ENCODE measurements at regions not wholly inside any gene's neighbourhood (a gene's known extent, or its start where the extent isn't known, plus 50 kb on each side); places are given as distances from the start of the nearest gene placed in this dataset.

- H3K36me3 ChIP-seq (ENCODE audit: low read depth) = no peaks in the 10 kb centered on the region
- no peak overlapping the region for H3K4me2 ChIP-seq
- H3K79me2 ChIP-seq (ENCODE audit: low read depth) = no peaks in the 10 kb centered on the region
- no peaks in the 10 kb centered on the region for H3F3A ChIP-seq (ENCODE audit: insufficient read depth, low read depth)
- H3K27me3 ChIP-seq (ENCODE audit: insufficient read depth, low read depth) = no peaks in the 10 kb centered on the region
- H3K4me1 ChIP-seq (replicated peaks; ENCODE audit: insufficient read depth) = no peaks in the 10 kb centered on the region
- no peak overlapping the region for H3K4me3 ChIP-seq
- ChIA-PET POLR2A (ENCODE audit: unreplicated experiment) (no interaction called here), CTCF (no interaction called here)
- no peaks in the 10 kb centered on the region for H3K9me2 ChIP-seq (ENCODE audit: insufficient read depth)
- H3K9me3 ChIP-seq (ENCODE audit: insufficient read depth, low read depth) = no peaks in the 10 kb centered on the region
- no peak for TF ChIP-seq EZH2 (IDR thresholded peaks at IDR 0.05; ENCODE audit: low read depth)
- no peak for TF ChIP-seq CTCF (conservative IDR thresholded peaks at IDR 0.05)
- H4K20me1 ChIP-seq (ENCODE audit: insufficient read depth) = no peaks in the 10 kb centered on the region
- no peak for DNase-seq
- BruUV-seq (replicated peaks) = no TSS peak
- no peak overlapping the region for H2AFZ ChIP-seq
- intact Hi-C loops (cut with micrococcal nuclease; ENCODE audit: unreplicated experiment) = no loop called here
- no peak overlapping the region for H3K27ac ChIP-seq
Observed at GRCh38 chr5:23027331-23027730, 174.2 kb upstream of the CDH12 start.

- intact Hi-C loops (cut with micrococcal nuclease; ENCODE audit: unreplicated experiment) = no loop called here
- no peaks in the 10 kb centered on the region for H3K9me2 ChIP-seq (ENCODE audit: insufficient read depth)
- no peaks in the 10 kb centered on the region for H3K27me3 ChIP-seq (ENCODE audit: insufficient read depth, low read depth)
- H3K4me2 ChIP-seq = no peak overlapping the region
- no peak overlapping the region for H3K27ac ChIP-seq
- CTCF ChIA-PET = no interaction called here
- no peak for DNase-seq
- no peaks in the 10 kb centered on the region for H3K79me2 ChIP-seq (ENCODE audit: low read depth)
- H2AFZ ChIP-seq = no peak overlapping the region
- POLR2A ChIA-PET (ENCODE audit: unreplicated experiment) = no interaction called here
- no peaks in the 10 kb centered on the region for H4K20me1 ChIP-seq (ENCODE audit: insufficient read depth)
- no peaks in the 10 kb centered on the region for H3K4me1 ChIP-seq (replicated peaks; ENCODE audit: insufficient read depth)
- BruUV-seq (replicated peaks) = no TSS peak
- H3K36me3 ChIP-seq (ENCODE audit: low read depth) = no peaks in the 10 kb centered on the region
- H3K9me3 ChIP-seq (ENCODE audit: insufficient read depth, low read depth) = no peaks in the 10 kb centered on the region
- no peaks in the 10 kb centered on the region for H3F3A ChIP-seq (ENCODE audit: insufficient read depth, low read depth)
- TF ChIP-seq CTCF (conservative IDR thresholded peaks at IDR 0.05) (no peak), EZH2 (IDR thresholded peaks at IDR 0.05; ENCODE audit: low read depth) (no peak)
- no peak overlapping the region for H3K4me3 ChIP-seq
Observed at GRCh38 chr5:23026252-23027170, 173.4 kb upstream of the CDH12 start.

GRCh38 chr5:23025629-23026233, 172.6 kb upstream of the CDH12 start:
- DNase-seq = no peak
- Histone ChIP-seq H3K4me2 (no peak overlapping the region), H3K27ac (no peak overlapping the region), H3K4me1 (replicated peaks; ENCODE audit: insufficient read depth) (no peaks in the 10 kb centered on the region), H3K36me3 (ENCODE audit: low read depth) (no peaks in the 10 kb centered on the region), H3K27me3 (ENCODE audit: insufficient read depth, low read depth) (no peaks in the 10 kb centered on the region), H3K79me2 (ENCODE audit: low read depth) (no peaks in the 10 kb centered on the region), H3K4me3 (no peak overlapping the region), H2AFZ (no peak overlapping the region), H3K9me2 (ENCODE audit: insufficient read depth) (no peaks in the 10 kb centered on the region), H4K20me1 (ENCODE audit: insufficient read depth) (no peaks in the 10 kb centered on the region), H3K9me3 (ENCODE audit: insufficient read depth, low read depth) (no peaks in the 10 kb centered on the region), H3F3A (ENCODE audit: insufficient read depth, low read depth) (no peaks in the 10 kb centered on the region)
- TF ChIP-seq CTCF (conservative IDR thresholded peaks at IDR 0.05) (no peak), EZH2 (IDR thresholded peaks at IDR 0.05; ENCODE audit: low read depth) (no peak)
- intact Hi-C loops (cut with micrococcal nuclease; ENCODE audit: unreplicated experiment) = no loop called here
- ChIA-PET CTCF (no interaction called here), POLR2A (ENCODE audit: unreplicated experiment) (interaction anchor here (0.7 kb wide), 1 partner anchor 29 kb away, joined by 4 read pairs; no protein-coding TSS in a partner anchor)
- no TSS peak for BruUV-seq (replicated peaks)

All from PC-9 (cell line).